22Rv1 (cell line): ENCODE measurements at regions not wholly inside any gene's neighbourhood (a gene's known extent, or its start where the extent isn't known, plus 50 kb on each side); places are given as distances from the start of the nearest gene placed in this dataset.

Experiments used
- ZFX ChIP-seq: fragments of 450-650 bp; IDR thresholded peaks from 2 replicates; pipeline ENCODE4 v1.6.1; 2017; ENCODE audit warnings: antibody characterized with exemption, borderline replicate concordance
- TF ChIP-seq, protein P1 (sequence below): fragments of 450-650 bp; IDR thresholded peaks from 2 replicates; pipeline ENCODE4 v1.5.1; 2017; ENCODE audit warnings: mild to moderate bottlenecking

DNA sequence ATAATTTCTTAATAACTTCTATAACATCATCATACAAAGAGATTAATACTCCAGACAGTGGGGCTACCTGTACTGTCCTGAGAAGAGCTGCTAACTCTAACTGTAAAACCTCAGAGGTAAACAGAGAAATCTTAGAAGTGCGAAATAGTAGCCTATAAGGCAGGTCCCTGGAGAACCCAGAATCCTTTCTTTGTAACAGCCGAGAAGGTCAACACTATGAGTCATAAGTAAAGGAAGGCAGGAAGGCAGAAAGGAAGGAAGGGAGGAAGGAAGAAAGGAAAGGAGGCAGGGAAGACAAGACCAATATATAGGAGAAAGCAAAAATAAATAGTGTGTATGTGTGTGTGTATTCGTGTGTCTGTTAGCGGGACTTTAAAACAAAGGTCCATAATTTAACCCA is 540.6 kb downstream of the ZWINT start:
- TF ChIP-seq, protein P1, sequence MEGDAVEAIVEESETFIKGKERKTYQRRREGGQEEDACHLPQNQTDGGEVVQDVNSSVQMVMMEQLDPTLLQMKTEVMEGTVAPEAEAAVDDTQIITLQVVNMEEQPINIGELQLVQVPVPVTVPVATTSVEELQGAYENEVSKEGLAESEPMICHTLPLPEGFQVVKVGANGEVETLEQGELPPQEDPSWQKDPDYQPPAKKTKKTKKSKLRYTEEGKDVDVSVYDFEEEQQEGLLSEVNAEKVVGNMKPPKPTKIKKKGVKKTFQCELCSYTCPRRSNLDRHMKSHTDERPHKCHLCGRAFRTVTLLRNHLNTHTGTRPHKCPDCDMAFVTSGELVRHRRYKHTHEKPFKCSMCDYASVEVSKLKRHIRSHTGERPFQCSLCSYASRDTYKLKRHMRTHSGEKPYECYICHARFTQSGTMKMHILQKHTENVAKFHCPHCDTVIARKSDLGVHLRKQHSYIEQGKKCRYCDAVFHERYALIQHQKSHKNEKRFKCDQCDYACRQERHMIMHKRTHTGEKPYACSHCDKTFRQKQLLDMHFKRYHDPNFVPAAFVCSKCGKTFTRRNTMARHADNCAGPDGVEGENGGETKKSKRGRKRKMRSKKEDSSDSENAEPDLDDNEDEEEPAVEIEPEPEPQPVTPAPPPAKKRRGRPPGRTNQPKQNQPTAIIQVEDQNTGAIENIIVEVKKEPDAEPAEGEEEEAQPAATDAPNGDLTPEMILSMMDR, result no peak
- TF ChIP-seq ZFX, result no peak
